OCI-LY3 (cell line): ENCODE measurements at regions not wholly inside any gene's neighbourhood (a gene's known extent, or its start where the extent isn't known, plus 50 kb on each side); places are given as distances from the start of the nearest gene placed in this dataset.
"Not testable (repeated sequence)": the region's sequence is repeated elsewhere in the genome, so short reads cannot be mapped to it uniquely, and the experiment has no call there.

Experiments
- H2AFZ ChIP-seq: fragments of 200-600, 300-600 bp; shearing (Covaris generic); 2 replicates; pipeline ENCODE4 v1.6.0; 2014; ENCODE audit warnings: antibody characterized with exemption, low read depth, low read length
- H3K27ac ChIP-seq: fragments of 200-600, 300-600 bp; sonication (generic); 2 replicates; pipeline ENCODE4 v1.5.1; 2014; ENCODE audit warnings: mild to moderate bottlenecking, low read length, moderate library complexity, mixed read lengths
- H3K27me3 ChIP-seq: fragments of 200-600, 300-600 bp; sonication (generic); 2 replicates; pipeline ENCODE4 v1.6.1; 2014; ENCODE audit warnings: low read depth, low read length, mixed read lengths
- H3K36me3 ChIP-seq: fragments of 200-600, 300-600 bp; sonication (generic); replicated peaks from 2 replicates; pipeline ENCODE3; 2014; ENCODE audit warnings: low read depth, low read length, mixed read lengths
- H3K4me1 ChIP-seq: fragments of 300-600, 200-600 bp; sonication (generic); 2 replicates; pipeline ENCODE4 v1.6.1; 2014; ENCODE audit warnings: low read length, mixed read lengths
- H3K4me2 ChIP-seq: fragments of 200-600, 300-600 bp; sonication (generic); 2 replicates; pipeline ENCODE4 v1.6.1; 2014; ENCODE audit warnings: low read length, mixed read lengths
- H3K4me3 ChIP-seq: fragments of 300-600, 200-600 bp; sonication (generic); 2 replicates; pipeline ENCODE4 v1.5.1; 2014; ENCODE audit warnings: antibody characterized with exemption, mild to moderate bottlenecking, low read length, moderate library complexity
- H3K79me2 ChIP-seq: fragments of 300-600, 200-600 bp; shearing (Covaris generic); 2 replicates; pipeline ENCODE4 v1.6.1; 2014; ENCODE audit warnings: mild to moderate bottlenecking, low read length, mixed read lengths
- H3K9ac ChIP-seq: fragments of 300-600, 200-600 bp; shearing (Covaris generic); 2 replicates; pipeline ENCODE4 v1.6.0; 2014; ENCODE audit warnings: mild to moderate bottlenecking, low read length, moderate library complexity
- H3K9me3 ChIP-seq: fragments of 200-600, 300-600 bp; shearing (Covaris generic); 2 replicates; pipeline ENCODE4 v1.6.1; 2014; ENCODE audit warnings: low read length, mixed read lengths; ENCODE audit not compliant: insufficient read depth
- H4K20me1 ChIP-seq: fragments of 200-600, 300-600 bp; sonication (generic); 2 replicates; pipeline ENCODE4 v1.6.1; 2016; ENCODE audit warnings: low read length, mixed read lengths; ENCODE audit not compliant: insufficient read depth
- EZH2phosphoT487 ChIP-seq: fragments of 200-600 bp; shearing (Covaris generic); IDR thresholded peaks from 2 replicates; pipeline ENCODE4 v1.6.1; 2018; ENCODE audit warnings: antibody characterized with exemption, mixed run types, low read depth
- TF ChIP-seq, protein P1 (sequence below): fragments of 200-600, 300-600 bp; sonication (generic); IDR thresholded peaks from 2 replicates; pipeline ENCODE4 v1.5.1; 2014; ENCODE audit warnings: antibody characterized with exemption, low read length, low read depth

DNA sequence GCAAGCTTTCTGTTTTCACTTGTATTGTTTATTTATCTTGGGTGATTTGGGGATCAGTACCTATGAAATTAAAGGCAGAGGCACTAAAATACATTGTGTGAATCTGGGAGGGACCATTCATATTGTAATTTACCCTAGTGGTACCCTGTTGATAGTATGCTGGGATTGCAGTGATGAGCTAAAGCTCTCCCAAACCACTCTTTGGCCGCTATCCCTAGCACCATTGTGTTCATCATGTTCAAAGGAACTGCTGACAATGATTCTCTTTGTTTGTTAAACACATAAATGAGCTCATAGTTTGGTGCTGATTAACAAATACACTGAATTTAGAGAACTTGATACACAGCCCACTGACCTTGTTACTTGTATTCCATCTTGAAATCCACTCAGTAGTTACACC, 1469.8 kb downstream of the CDH11 start:
- Histone ChIP-seq H3K36me3 (no peaks in the 10 kb centered on the region), H3K27me3 (no peaks in the 10 kb centered on the region), H3K79me2 (no peaks in the 10 kb centered on the region), H3K27ac (no peak overlapping the region), H3K9me3 (no peaks in the 10 kb centered on the region), H3K4me1 (no peaks in the 10 kb centered on the region), H3K9ac (no peak overlapping the region), H3K4me3 (no peak overlapping the region), H4K20me1 (no peaks in the 10 kb centered on the region), H3K4me2 (no peak overlapping the region), H2AFZ (no peak overlapping the region)
- TF ChIP-seq, protein P1, sequence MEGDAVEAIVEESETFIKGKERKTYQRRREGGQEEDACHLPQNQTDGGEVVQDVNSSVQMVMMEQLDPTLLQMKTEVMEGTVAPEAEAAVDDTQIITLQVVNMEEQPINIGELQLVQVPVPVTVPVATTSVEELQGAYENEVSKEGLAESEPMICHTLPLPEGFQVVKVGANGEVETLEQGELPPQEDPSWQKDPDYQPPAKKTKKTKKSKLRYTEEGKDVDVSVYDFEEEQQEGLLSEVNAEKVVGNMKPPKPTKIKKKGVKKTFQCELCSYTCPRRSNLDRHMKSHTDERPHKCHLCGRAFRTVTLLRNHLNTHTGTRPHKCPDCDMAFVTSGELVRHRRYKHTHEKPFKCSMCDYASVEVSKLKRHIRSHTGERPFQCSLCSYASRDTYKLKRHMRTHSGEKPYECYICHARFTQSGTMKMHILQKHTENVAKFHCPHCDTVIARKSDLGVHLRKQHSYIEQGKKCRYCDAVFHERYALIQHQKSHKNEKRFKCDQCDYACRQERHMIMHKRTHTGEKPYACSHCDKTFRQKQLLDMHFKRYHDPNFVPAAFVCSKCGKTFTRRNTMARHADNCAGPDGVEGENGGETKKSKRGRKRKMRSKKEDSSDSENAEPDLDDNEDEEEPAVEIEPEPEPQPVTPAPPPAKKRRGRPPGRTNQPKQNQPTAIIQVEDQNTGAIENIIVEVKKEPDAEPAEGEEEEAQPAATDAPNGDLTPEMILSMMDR = no peak
- no peak for TF ChIP-seq EZH2phosphoT487

DNA sequence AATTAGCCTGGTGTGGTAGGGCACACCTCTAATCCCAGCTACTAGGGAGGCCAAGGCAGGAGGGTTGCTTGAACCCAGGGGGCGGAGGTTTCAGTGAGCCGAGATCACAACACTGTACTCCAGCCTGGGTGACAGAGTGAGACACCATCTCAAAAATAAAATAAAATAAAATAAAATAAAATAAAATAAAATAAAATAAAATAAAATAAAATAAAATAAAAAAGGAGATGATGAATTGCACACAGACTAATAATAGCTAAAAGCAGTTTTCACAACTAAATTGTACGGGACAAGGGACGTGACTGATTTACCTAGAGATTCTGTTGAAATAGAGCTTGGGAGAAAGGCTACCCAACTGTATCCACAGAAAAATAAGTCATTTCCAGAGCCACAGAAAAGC, 1471.3 kb downstream of the CDH11 start:
- H4K20me1 ChIP-seq = no peaks in the 10 kb centered on the region
- no peaks in the 10 kb centered on the region for H3K36me3 ChIP-seq
- no peaks in the 10 kb centered on the region for H3K4me1 ChIP-seq
- H3K27me3 ChIP-seq = no peaks in the 10 kb centered on the region
- H3K9ac ChIP-seq = no peak overlapping the region
- no peaks in the 10 kb centered on the region for H3K79me2 ChIP-seq
- H3K4me3 ChIP-seq = no peak overlapping the region
- no peak overlapping the region for H3K4me2 ChIP-seq
- TF ChIP-seq, protein P1 = no peak
- TF ChIP-seq EZH2phosphoT487 = no peak
- no peaks in the 10 kb centered on the region for H3K9me3 ChIP-seq
- no peak overlapping the region for H3K27ac ChIP-seq
- H2AFZ ChIP-seq = no peak overlapping the region

DNA sequence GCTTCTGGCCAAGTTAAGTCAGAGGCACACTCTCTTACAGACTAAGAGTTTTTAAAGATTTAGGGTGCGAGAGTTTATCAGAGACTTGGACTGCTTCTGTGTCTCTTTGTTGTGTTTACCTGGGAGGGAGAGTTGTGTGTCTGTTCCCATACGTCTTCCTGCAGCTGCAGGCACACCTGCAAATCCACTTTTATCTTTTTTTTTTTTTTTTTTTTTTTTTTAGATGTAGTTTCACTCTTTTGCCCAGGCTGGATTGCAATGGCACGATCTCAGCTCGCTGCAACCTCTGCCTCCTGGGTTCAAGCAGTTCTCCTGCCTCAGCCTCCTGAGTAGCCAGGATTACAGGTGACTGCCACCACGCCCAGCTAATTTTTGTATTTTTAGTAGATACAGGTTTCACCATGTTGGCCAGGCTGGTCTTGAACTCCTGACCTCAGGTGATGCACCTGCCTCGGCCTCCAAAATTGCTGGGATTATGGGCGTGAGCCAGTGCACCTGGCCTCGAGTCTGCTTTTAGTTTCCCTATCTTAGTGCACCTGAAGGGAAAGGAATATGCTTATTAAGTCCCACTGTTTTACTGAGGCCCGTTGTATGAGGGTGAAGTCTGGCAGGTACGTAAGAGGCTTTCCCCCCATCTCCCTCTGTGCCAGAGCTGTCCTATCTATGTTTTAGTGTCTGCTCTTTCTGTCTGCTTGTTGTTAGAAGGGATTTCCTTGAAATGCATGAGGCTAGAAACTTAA, 1488.0 kb downstream of the CDH11 start:
- not testable (repeated sequence) for H3K9me3 ChIP-seq, H3K27ac ChIP-seq, H3K36me3 ChIP-seq, H3K9ac ChIP-seq, H2AFZ ChIP-seq, H3K4me2 ChIP-seq, H3K4me1 ChIP-seq, H4K20me1 ChIP-seq, H3K79me2 ChIP-seq, H3K4me3 ChIP-seq, H3K27me3 ChIP-seq

DNA sequence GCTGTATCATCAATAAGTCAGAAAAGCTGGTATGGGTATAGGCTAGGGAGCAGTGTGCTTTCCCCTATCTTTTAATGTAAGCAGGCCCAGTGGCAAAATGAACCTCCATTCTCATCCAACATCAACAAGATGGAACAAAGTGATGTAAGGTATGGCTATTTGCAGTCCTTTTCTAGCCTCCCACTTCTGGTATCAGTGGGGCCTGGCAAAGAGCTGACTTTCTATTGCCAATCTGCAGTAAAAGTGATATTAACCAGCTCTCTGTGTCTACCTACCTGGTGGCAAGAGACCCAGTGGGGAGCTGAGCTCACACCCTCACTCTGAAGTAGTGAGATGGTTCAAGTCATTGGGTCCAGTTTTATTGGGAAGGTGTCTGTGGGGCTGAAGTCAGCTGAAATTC, 1492.6 kb downstream of the CDH11 start:
- Histone ChIP-seq H3K27ac (no peak overlapping the region), H3K9me3 (no peaks in the 10 kb centered on the region), H3K4me1 (no peaks in the 10 kb centered on the region), H3K4me3 (no peak overlapping the region), H3K27me3 (no peaks in the 10 kb centered on the region), H3K9ac (no peak overlapping the region), H3K79me2 (no peaks in the 10 kb centered on the region), H4K20me1 (no peaks in the 10 kb centered on the region), H3K36me3 (no peaks in the 10 kb centered on the region), H3K4me2 (no peak overlapping the region), H2AFZ (no peak overlapping the region)
- no peak for TF ChIP-seq EZH2phosphoT487
- TF ChIP-seq, protein P1 = no peak

DNA sequence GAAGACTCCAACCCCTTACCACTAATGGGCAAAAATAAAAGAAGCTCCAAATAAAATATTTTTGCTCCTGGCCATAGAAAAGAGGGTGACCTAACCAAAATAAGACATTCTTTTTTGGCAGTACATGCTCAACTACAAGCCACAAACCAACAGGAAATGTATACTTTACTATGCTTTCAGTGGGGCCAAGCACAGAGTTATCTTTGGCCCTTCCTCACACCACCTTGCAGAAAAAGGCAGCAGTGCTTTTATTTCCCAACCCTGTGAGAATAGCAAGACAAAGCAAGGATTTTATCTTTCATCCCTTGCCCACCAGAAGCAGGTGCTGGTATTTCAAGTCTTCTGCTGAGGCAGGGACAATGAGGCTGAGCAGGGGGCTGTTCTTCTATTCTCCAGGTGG, 1493.1 kb downstream of the CDH11 start:
- Histone ChIP-seq H3K4me1 (no peaks in the 10 kb centered on the region), H3K4me2 (no peak overlapping the region), H3K9ac (no peak overlapping the region), H3K27ac (no peak overlapping the region), H4K20me1 (no peaks in the 10 kb centered on the region), H3K4me3 (no peak overlapping the region), H3K36me3 (no peaks in the 10 kb centered on the region), H2AFZ (no peak overlapping the region), H3K9me3 (no peaks in the 10 kb centered on the region), H3K79me2 (no peaks in the 10 kb centered on the region), H3K27me3 (no peaks in the 10 kb centered on the region)
- TF ChIP-seq, protein P1 = no peak
- TF ChIP-seq EZH2phosphoT487 = no peak
